Lower leg skin (tissue), 3 donors: ENCODE measurements at regions not wholly inside any gene's neighbourhood (a gene's known extent, or its start where the extent isn't known, plus 50 kb on each side); places are given as distances from the start of the nearest gene placed in this dataset.

ENCODE experiments used
- POLR2A ChIP-seq, 2 donors: fragments of 450-650 bp; IDR thresholded peaks; one replicate each; pipeline ENCODE4 v1.6.1; 2016 to 2017; ENCODE audit warnings: antibody characterized with exemption in 2 of 2, mild to moderate bottlenecking in 1 of 2, moderate library complexity in 1 of 2
- TF ChIP-seq, protein P1 (sequence below), 3 donors: fragments of 450-650 bp; IDR thresholded peaks; one replicate each; pipeline ENCODE4 v1.5.1; 2016; ENCODE audit warnings: antibody characterized with exemption in 3 of 3, mild to moderate bottlenecking in 3 of 3, moderate library complexity in 2 of 3

DNA sequence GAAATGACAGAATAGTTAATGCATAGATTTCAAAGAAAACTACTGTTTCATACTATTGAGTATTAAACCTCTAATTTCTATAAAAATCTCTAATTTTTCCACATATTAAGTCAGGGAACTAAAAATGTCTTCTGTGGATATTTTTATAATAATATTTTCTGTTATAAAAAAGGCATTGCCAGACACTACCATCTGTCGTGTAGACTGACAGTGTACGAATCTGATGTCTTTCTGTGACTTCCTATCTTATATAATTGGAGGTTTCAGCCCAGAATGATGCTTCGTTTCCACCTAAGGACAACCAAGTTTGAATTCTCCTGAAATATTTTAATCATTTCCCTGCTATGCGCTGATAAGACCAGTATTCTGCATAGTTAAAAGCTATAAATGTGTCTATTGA lies 456.6 kb upstream of the ARRDC3 start:
- TF ChIP-seq, protein P1, sequence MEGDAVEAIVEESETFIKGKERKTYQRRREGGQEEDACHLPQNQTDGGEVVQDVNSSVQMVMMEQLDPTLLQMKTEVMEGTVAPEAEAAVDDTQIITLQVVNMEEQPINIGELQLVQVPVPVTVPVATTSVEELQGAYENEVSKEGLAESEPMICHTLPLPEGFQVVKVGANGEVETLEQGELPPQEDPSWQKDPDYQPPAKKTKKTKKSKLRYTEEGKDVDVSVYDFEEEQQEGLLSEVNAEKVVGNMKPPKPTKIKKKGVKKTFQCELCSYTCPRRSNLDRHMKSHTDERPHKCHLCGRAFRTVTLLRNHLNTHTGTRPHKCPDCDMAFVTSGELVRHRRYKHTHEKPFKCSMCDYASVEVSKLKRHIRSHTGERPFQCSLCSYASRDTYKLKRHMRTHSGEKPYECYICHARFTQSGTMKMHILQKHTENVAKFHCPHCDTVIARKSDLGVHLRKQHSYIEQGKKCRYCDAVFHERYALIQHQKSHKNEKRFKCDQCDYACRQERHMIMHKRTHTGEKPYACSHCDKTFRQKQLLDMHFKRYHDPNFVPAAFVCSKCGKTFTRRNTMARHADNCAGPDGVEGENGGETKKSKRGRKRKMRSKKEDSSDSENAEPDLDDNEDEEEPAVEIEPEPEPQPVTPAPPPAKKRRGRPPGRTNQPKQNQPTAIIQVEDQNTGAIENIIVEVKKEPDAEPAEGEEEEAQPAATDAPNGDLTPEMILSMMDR (IDR thresholded peaks at IDR 0.05), result no peak
- no peak for TF ChIP-seq POLR2A (IDR thresholded peaks at IDR 0.05)
